Tibial nerve (tissue), 4 donors: ENCODE measurements at regions not wholly inside any gene's neighbourhood (a gene's known extent, or its start where the extent isn't known, plus 50 kb on each side); places are given as distances from the start of the nearest gene placed in this dataset.

ENCODE experiments used
- EP300 ChIP-seq, 2 donors: sonication (generic); formaldehyde crosslinking; IDR thresholded peaks; one replicate each; pipeline ENCODE4 v1.6.1; 2017; ENCODE audit warnings: antibody characterized with exemption in 2 of 2, mild to moderate bottlenecking in 1 of 2
- TF ChIP-seq, protein P1 (sequence below), 5 experiments: fragments of 200-600 bp in 3 of 5; fragments of 450-650 bp in 2 of 5; sonication (generic) in 3 of 5; IDR thresholded peaks; one replicate each; pipeline ENCODE4 v1.5.1; 2016 to 2019; ENCODE audit warnings: antibody characterized with exemption in 5 of 5, mild to moderate bottlenecking in 3 of 5, moderate library complexity in 2 of 5

DNA sequence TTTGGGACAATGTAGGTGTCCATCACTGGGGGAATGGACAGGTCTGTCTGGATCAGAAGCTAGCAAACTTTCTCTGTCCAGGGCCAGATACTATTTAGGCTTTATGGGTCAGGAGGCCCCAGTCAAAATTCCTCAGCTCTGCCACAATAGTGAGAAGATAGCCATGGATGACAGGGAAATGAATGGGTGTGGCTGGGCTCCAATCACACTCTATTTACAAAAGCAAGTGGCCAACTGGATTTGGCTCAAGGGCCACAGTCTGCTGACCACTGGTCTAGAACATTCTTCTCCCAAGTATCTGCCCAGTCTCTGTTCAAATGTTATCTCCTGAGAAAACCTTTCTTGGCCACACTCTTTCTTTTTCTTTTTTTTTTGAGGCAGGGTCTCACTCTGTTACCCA, 339.9 kb downstream of the SOX9 start:
- TF ChIP-seq, protein P1, sequence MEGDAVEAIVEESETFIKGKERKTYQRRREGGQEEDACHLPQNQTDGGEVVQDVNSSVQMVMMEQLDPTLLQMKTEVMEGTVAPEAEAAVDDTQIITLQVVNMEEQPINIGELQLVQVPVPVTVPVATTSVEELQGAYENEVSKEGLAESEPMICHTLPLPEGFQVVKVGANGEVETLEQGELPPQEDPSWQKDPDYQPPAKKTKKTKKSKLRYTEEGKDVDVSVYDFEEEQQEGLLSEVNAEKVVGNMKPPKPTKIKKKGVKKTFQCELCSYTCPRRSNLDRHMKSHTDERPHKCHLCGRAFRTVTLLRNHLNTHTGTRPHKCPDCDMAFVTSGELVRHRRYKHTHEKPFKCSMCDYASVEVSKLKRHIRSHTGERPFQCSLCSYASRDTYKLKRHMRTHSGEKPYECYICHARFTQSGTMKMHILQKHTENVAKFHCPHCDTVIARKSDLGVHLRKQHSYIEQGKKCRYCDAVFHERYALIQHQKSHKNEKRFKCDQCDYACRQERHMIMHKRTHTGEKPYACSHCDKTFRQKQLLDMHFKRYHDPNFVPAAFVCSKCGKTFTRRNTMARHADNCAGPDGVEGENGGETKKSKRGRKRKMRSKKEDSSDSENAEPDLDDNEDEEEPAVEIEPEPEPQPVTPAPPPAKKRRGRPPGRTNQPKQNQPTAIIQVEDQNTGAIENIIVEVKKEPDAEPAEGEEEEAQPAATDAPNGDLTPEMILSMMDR (IDR thresholded peaks at IDR 0.05), result no peak
- TF ChIP-seq EP300 (IDR thresholded peaks at IDR 0.05), result no peak
